ENCODE measurements at regions not wholly inside any gene's neighbourhood (a gene's known extent, or its start where the extent isn't known, plus 50 kb on each side); places are given as distances from the start of the nearest gene placed in this dataset.

DNA sequence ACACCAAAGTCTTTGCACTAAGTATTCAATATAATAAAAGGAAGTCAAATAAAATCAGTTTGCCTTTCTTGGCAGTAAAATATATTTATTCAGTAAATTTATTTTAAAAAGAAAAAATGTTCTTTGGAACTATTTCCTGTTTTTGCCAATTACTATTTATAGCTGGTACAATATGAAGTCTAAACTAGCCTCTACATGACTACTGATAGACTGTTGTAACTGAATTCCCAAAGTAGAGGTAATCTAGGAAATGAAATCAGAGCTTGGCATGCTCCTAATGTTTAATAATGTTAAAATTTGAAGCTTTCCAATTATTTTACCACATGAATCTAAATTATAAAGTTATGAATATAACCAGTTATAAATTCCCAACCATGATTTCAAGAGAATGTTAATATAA lies 385.5 kb downstream of the SEMA3D start:
- peaks cover 4% of the 10 kb centered on the region for H3K36me3 Mint-ChIP-seq (ENCODE audit: unreplicated experiment)

DNA sequence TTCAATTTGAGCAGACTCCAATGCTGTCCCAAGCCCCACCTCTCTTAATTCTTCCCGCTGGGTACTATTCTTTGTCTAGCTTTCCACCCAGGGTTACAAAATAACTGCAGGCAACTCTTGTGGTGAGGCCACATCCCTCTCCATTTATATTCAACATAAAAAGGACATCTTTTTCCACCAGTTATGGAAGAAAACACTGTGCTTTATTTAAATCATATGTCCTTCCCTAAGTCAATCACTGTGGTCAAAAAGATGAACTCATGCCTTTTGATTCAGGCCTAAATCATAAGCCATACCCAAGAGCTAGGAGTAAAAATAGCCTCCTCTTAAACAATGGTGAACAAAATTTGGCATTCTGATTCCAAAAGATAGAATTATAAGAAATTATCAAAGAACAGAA lies 386.0 kb downstream of the SEMA3D start:
- H3K4me3 Mint-ChIP-seq (ENCODE audit: unreplicated experiment), result no peak overlapping the region
- TF ChIP-seq, protein P1, sequence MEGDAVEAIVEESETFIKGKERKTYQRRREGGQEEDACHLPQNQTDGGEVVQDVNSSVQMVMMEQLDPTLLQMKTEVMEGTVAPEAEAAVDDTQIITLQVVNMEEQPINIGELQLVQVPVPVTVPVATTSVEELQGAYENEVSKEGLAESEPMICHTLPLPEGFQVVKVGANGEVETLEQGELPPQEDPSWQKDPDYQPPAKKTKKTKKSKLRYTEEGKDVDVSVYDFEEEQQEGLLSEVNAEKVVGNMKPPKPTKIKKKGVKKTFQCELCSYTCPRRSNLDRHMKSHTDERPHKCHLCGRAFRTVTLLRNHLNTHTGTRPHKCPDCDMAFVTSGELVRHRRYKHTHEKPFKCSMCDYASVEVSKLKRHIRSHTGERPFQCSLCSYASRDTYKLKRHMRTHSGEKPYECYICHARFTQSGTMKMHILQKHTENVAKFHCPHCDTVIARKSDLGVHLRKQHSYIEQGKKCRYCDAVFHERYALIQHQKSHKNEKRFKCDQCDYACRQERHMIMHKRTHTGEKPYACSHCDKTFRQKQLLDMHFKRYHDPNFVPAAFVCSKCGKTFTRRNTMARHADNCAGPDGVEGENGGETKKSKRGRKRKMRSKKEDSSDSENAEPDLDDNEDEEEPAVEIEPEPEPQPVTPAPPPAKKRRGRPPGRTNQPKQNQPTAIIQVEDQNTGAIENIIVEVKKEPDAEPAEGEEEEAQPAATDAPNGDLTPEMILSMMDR (IDR thresholded peaks at IDR 0.05), result no peak
- H3K9me3 Mint-ChIP-seq (ENCODE audit: unreplicated experiment), result peaks cover 11% of the 10 kb centered on the region
- peaks cover 6% of the 10 kb centered on the region for H3K4me1 Mint-ChIP-seq (ENCODE audit: unreplicated experiment)
- DNase-seq (ENCODE audit: extremely low spot score, unreplicated experiment), result no peak
- peaks cover 4% of the 10 kb centered on the region for H3K36me3 Mint-ChIP-seq (ENCODE audit: unreplicated experiment)
- no peak overlapping the region for H3K27ac Mint-ChIP-seq (ENCODE audit: unreplicated experiment)
- H3K27me3 Mint-ChIP-seq (ENCODE audit: unreplicated experiment), result no peaks in the 10 kb centered on the region

More for the DNA sequence above, 385.5 kb downstream of the SEMA3D start:
- H3K4me1 Mint-ChIP-seq (ENCODE audit: unreplicated experiment), result peaks cover 6% of the 10 kb centered on the region
- peaks cover 9% of the 10 kb centered on the region for H3K9me3 Mint-ChIP-seq (ENCODE audit: unreplicated experiment)
- DNase-seq (ENCODE audit: extremely low spot score, unreplicated experiment), result no peak
- no peak overlapping the region for H3K4me3 Mint-ChIP-seq (ENCODE audit: unreplicated experiment)
- H3K27me3 Mint-ChIP-seq (ENCODE audit: unreplicated experiment), result no peaks in the 10 kb centered on the region
- TF ChIP-seq, protein P1 (IDR thresholded peaks at IDR 0.05), result no peak
- no peak overlapping the region for H3K27ac Mint-ChIP-seq (ENCODE audit: unreplicated experiment)

DNA sequence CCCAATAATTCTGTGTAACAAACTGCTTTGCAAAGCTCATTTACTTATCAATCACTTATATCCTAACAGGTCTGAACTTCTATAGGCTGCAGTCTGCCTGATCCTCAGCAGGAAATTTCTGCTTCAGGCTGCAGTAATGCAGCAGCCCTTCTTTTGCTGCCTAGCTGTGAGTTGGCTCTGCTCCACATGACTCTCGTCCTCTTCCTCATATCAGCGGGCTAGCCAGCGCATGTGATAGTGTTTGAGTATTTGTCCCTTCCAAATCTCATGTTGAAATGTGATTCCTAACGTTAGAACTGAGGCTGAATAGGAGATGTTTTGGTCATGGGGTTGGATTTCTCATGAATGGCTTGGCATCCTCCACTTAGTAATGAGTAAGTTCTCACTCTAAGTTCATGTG lies 387.8 kb downstream of the SEMA3D start:
- Mint-ChIP-seq H3K4me1 (ENCODE audit: unreplicated experiment) (peaks cover 6% of the 10 kb centered on the region), H3K36me3 (ENCODE audit: unreplicated experiment) (peaks cover 4% of the 10 kb centered on the region), H3K4me3 (ENCODE audit: unreplicated experiment) (no peak overlapping the region), H3K27me3 (ENCODE audit: unreplicated experiment) (no peaks in the 10 kb centered on the region), H3K27ac (ENCODE audit: unreplicated experiment) (no peak overlapping the region), H3K9me3 (ENCODE audit: unreplicated experiment) (peaks cover 15% of the 10 kb centered on the region)
- TF ChIP-seq, protein P1 (IDR thresholded peaks at IDR 0.05), result no peak
- DNase-seq (ENCODE audit: extremely low spot score, unreplicated experiment), result no peak

DNA sequence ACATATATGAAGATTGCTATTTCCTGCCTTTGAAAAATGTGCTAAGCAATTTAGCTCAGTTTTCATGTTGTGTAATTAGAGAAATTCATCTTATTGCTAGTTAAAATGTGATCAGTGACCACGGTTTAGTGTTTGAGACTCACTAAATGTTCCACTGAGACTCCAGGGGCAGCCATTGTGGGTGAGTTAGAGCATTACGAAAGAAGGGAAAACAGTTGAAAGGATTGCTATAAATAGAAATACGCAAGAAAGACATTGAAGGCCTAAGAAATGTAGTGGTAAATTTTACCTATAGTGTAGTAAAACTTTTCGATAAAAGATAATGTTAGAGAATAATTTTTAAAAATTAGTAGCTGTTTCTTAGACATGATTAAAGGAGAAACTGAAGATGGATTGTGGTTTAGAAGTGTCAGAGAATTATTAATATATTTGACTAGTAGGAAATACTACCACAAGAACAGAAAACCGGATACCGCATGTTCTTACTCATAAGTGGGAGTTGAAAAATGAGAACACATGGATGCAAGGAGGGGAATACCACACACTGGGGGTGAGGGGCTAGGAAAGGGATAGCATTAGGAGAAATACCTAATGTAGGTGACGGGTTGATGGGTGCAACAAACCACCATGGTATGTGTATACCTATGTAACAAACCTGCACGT lies 394.5 kb downstream of the SEMA3D start:
- H3K4me1 Mint-ChIP-seq (ENCODE audit: unreplicated experiment), result peaks cover 4% of the 10 kb centered on the region
- no peak for DNase-seq (ENCODE audit: extremely low spot score, unreplicated experiment)
- H3K27ac Mint-ChIP-seq (ENCODE audit: unreplicated experiment), result no peak overlapping the region
- H3K36me3 Mint-ChIP-seq (ENCODE audit: unreplicated experiment), result peaks cover 4% of the 10 kb centered on the region
- no peaks in the 10 kb centered on the region for H3K27me3 Mint-ChIP-seq (ENCODE audit: unreplicated experiment)
- peaks cover 15% of the 10 kb centered on the region for H3K9me3 Mint-ChIP-seq (ENCODE audit: unreplicated experiment)
- H3K4me3 Mint-ChIP-seq (ENCODE audit: unreplicated experiment), result no peak overlapping the region
- TF ChIP-seq, protein P1 (IDR thresholded peaks at IDR 0.05), result no peak

DNA sequence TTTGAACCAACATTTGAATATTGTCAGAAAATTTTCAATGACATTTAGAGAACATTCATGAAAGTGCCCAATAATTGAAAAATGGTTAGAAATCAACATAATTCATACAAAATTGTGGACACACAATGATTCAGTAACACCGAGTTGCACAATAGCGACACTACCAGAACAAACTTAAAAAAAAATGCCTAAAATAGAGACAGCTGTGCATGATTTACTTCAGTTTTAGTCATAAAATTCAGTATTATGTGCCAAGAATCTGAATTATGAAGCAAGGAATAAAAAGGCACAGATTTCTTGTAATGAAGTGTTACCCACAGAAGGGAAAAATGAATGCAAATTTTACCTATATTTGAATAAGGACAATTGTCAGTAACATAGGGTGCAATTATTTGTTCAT lies 396.0 kb downstream of the SEMA3D start:
- H3K9me3 Mint-ChIP-seq (ENCODE audit: unreplicated experiment), result peaks cover 5% of the 10 kb centered on the region
- no peak overlapping the region for H3K27ac Mint-ChIP-seq (ENCODE audit: unreplicated experiment)
- H3K27me3 Mint-ChIP-seq (ENCODE audit: unreplicated experiment), result no peaks in the 10 kb centered on the region
- H3K36me3 Mint-ChIP-seq (ENCODE audit: unreplicated experiment), result no peaks in the 10 kb centered on the region
- no peak overlapping the region for H3K4me3 Mint-ChIP-seq (ENCODE audit: unreplicated experiment)
- TF ChIP-seq, protein P1 (IDR thresholded peaks at IDR 0.05), result no peak
- DNase-seq (ENCODE audit: extremely low spot score, unreplicated experiment), result no peak
- H3K4me1 Mint-ChIP-seq (ENCODE audit: unreplicated experiment), result peaks cover 4% of the 10 kb centered on the region

All from osteocyte (in vitro differentiated cells).